NCI-H1694 (cell line): ENCODE measurements at regions not wholly inside any gene's neighbourhood (a gene's known extent, or its start where the extent isn't known, plus 50 kb on each side); places are given as distances from the start of the nearest gene placed in this dataset.

Experiments
- DNase-seq: peaks from one replicate; lab custom pipeline; 2025; lab: John Stamatoyannopoulos, UW

DNA sequence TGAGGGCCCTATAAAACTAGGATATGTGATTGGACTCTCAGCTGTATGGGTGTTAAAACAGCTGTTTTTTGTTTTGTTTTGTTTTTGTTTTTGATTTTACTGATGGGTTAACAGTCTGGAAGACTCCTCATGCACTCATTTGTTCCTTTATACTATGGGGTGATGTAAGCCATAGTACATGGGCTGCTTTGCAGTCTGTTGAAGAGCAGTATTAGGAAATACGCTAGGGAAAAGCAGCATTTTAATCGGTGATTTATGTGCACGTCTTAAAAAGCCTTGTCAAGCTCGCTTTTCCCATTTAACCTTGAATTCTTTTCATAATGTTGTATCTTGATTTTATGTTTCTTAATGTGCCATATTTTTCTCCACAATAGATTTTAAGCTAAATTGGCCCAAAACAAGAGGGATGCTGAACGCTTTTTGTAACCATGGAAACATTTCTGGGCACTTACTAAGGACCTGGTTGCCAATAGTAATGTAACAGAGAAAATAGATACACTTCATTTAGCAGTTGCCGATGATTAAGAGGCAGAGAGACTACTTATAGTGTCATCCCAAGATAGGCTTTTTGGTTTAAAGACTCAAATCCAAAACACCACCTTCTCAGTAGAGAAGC is 244.0 kb downstream of the SNAPC1 start:
- no peak for DNase-seq

DNA sequence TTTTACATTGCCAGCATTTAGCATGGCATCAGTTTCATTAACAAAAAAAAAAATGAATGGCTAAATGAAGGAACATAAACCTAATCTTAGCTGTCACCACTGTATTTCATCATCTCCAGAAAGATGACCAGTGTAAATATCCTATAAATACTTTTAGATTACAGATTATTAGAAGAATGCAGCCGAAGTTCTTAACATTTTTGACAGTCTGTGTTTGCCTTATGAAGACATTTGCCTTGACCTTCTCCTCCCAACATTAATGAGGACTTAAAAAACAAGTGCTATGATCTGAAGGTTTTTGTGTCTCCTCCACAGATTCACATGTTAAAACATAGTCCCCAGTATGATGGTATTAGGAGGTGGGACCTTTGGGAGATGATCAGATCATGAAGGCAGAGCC is 253.0 kb downstream of the SNAPC1 start:
- DNase-seq = no peak

DNA sequence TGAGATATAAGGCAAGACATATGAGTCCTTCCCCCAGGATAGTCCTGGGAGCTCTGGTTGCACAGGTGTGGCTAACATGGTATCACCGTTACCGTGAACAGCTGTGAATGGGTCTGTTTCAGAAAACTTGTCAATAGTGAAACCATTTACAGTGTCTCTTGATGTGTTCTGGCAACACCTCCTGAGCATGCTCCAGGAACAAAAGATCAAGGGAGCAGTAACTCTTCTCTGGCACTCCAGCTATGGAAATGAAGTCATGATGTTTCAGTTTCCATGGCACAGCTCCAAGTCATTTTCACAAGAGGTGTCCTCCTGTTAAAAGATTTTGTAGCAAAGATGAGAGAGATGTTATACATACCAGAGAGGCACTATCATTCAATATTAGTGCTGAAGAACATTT is 253.7 kb downstream of the SNAPC1 start:
- DNase-seq = no peak

DNA sequence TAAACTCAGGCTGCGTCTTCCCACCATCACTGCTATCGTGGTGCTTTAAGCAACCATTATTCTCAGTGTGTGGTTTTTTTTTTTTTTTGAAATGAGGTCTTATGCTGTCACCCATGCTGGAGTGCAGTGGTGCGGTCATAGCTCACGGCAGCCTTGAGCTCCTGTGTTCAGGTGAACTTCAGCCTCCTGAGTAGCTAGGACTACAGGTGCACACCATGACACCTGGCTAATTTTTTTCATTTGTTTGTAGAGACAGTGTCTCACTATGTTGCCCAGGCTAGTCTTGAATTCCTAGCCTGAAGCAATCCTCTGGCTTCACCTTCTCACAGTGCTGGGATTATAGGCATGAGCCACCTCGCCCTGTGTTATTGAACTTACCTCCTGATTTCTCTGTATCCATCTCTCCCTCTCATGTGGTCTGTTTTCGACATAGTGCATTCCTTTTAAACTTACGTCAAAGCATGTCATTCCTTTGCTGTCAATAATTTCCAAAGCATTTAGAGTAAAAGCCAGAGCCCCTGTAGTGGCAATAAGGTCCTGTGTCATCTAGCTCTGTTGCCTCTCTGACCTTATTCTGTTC is 255.5 kb downstream of the SNAPC1 start:
- DNase-seq = no peak

DNA sequence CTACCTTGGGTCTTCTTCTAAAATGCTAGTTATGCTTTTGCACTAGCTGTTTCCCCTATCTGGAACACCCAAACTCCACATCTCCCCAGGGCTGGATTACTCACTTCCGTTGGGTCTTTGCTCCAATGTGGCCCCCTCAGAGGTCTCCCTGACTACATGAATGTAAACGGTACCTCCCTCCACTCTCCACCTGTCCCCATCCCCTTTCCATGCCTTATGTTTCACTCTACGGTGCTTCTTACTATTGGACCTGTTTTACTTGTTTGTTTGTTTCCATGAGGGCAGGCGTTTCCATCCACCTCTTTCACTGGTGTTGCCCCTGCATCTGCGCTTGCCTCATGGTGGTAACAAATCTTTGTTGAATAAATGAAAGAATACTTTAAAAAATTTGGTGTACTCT is 256.4 kb downstream of the SNAPC1 start:
- no peak for DNase-seq

DNA sequence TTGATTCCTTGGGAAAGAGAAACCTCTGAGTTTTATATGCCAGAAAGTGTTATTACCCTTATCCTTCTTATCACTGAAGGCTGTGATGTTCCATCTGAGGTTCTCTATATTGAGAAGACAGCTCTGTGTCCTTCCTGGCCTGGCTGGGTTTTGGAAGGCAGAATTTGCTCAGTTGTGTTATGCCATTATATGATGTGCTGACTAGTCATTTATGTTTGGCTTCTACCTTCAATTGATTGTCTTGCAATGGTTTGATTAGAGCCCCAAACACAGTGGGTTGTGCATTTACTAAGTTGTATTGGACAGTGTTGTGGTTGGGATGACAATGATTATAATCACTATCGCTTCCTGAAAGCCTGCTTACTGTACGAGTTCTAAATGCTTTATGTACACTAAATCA is 265.7 kb downstream of the SNAPC1 start:
- DNase-seq = no peak

DNA sequence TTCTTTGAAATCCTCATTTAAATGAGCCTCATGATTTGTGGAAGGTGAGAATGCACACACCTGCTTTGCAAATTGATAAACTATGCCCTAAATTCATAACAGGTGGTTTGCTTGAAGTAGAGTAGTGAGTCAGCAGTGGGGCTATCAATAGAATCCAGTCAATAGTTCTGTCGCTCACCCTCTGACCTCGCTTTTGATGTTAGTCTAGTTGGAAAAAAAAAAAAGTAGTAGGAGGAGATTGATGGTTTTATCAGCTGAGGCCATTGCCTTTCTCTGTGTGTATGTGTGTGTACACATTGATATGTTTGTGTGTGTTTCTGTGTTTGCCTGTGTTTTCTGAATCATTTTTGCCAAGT is 267.3 kb downstream of the SNAPC1 start:
- DNase-seq = no peak

DNA sequence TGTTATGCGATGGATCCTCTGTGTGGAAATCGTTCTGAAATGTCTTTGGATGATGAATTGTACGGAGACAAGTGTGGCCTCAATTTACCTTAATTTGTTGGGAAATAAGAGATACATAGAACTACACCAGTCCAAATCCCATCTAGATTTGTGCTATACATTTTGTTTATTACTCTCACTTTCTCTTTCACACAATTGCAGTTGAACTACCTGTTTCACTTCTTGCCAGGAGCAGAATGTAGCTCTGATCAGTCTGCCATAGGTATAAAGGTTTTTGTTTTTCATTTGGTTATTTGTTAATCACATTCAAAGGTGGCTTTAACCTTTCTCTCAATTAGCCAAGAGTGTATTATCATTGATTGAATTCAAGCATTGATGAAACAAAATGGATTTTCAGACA is 268.2 kb downstream of the SNAPC1 start:
- no peak for DNase-seq

DNA sequence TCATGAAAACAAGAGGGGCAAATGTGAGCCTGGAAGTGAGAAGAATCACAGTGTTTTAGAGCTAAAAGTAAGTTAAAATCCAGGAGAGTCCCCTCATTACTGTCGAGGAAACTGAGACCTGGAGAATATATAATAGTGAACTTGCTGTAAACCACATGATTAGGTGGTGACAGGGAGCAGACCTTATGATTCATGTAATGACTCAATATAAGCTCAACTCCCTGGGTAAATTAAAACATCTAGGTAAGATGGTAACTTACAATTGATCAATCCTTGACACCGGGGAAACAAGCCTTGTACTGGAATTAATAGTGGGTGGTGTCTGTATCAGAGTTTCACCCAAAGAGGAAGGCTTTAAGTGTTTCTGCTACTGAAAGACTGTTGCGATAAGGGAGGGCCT is 269.3 kb downstream of the SNAPC1 start:
- DNase-seq = no peak

DNA sequence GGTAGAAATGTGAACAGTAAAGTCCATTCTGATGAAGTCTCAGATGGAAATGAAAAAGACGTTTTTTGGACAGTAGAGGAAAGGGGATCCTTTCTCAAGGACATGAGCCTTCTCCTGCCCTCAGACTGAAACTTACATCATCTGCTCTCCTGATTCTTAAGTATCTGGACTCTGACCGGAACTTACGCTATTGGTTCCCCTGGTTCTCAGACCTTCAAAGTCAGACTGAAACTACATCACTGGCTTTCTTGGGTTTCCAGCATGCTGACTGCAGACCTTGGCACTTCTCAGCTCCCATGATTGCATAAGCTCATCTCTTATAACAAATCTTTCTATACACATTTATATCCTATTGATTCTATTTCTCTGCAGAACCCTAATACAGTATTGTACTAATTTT is 291.0 kb downstream of the SNAPC1 start:
- DNase-seq = no peak

DNA sequence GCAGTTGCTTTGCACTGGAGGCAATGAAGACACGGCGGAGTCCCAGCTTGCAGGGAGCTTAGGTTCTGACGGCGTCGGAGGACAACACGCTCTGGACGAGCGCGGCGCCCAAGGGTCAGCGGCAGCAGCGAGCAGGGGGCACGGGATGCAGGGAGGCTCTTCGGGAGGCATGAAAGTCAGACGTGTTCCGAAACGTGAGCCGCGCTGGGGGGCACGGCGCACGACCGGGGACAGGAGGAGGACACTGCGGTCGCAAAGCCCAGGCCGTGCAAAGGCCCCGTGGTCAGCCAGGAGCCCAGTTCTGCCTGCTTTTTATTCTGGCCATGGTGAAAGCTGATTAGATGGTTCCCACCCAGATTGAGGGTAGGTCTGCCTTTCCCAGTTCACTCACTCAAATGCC is 294.6 kb downstream of the SNAPC1 start:
- DNase-seq = no peak

DNA sequence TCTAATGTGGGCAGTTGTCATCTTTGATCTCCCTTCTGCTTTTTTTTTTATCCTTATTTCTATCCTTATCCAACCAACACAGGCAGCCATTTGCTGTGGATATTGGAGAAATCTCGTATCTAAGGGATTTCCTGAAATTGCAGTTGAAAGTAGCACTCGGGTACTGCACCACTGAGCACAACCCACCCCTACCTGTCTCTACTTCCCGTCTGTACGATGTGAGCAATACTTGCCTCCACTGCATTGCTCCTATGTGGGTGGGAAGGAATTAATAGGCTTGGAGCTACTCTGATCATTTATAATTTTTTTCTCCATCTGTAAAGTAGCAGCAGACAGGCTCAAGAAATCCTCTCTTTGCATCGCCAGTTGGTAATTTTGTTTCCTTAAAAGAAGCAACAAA is 300.4 kb downstream of the SNAPC1 start:
- no peak for DNase-seq

DNA sequence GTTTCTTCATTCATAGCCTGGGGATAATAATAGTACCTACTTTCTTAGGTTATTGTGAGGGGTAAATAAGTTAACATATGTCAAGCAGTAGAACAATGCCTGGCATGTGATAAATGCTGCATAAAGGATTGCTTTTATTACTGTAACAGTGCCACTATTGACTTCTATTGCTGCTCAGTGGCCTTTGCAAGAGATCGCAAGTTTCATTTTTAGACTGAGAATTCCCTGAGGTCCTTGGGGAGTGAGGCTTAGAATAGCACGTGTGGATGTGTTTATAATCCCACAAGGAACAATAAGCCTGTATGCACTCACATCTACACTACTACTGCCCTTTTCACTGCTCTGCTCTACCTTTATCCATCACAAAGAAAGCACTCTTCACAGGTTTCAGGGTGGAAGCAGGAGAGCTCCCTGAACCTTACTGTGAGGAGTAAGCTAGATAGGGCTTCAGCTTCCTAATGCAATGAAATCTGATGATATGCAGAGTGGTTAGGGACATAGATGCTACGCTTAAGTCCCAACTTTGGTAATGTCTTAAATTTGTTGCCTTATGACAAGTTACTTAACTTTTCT is 302.6 kb downstream of the SNAPC1 start:
- no peak for DNase-seq

DNA sequence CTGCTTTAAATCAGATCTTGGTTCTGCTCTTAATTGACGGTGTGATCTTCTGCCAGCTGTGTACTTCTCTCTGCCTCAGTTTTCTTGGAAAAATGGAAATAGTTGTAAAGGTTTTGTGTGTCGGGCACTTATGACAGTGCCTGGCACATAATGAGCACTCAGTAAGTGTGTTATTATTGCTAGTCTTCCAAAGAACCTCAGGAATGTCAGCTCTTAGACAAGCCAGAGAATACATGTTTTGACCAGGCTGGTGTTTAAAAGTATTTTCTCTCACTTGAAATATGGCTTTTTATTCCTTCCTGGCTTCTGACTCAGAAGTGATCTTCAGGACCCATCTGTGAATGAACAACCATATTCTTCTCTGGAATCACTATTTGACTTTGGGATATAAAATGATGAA is 304.1 kb downstream of the SNAPC1 start:
- no peak for DNase-seq

DNA sequence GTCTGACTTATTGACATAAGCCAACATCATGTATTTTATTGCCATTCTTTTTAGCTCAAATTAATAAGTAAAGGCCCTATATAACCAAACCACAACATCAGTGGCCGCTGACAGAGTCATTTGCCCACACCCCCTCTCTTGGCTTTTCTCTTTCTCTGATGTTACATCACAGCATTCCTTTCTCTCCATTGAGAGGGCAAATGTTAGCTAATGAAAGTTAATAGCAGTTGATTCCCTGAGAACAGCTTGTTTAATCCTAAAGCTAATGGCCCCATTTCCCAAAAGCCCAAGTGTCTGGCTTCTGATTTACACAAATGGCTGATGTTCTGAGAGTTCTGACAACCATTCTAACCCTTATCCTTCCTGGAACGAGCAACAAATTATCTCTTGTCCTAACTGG is 308.8 kb downstream of the SNAPC1 start:
- no peak for DNase-seq

DNA sequence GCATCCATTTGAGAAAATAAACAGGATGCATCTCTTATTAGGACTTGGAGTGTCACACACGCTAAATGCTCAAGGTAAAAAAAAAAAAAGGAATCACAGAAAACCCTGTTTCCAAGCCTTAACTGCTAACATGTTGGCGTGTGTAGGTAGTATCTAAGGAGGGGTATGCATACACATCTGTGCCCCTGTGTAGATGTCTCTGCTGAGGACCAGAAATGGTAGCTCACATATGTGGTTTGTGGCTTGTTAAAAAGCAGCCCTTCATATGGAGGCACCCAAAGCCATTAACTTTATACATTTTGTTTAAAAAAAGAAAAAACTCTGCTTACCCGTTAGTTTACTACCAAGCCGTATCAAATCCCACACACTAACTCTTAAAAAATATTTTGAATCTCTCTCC is 314.1 kb downstream of the SNAPC1 start:
- no peak for DNase-seq

DNA sequence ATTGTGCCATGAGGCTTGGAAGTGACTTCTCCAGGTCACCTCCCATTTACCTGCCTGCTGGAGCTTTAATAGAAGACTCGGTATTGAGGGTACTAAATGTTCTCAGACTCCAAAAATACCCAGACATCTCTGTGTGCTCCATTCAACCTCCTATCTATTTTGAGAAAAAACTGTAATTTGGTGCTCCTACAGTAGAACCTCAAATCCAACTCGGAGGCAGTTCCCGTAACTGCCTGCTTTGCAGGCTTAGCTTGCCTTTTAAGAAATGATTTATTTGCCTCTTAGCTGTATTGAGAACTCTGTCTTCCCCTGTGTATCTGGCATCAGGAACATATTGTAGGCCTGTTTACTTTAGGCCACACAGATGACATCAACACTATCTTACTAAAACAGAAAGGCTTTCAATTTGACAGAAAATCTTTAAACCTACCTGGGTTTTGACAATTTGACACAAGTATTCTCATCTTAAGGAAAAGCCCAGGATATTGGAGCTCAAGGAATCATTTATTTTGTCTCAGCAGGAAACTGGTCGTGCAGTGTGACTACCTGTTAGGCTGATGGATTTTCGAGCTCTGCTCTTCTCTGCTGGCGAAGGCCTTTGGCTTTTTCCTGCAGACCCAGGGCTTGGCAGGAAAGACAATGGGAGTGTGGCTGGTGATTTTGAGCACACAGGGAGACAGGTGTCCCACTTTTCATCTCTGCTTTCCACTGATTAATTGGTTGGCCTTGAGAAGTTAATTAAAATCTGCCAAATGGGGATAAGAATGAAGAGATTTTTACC is 314.8 kb downstream of the SNAPC1 start:
- no peak for DNase-seq

DNA sequence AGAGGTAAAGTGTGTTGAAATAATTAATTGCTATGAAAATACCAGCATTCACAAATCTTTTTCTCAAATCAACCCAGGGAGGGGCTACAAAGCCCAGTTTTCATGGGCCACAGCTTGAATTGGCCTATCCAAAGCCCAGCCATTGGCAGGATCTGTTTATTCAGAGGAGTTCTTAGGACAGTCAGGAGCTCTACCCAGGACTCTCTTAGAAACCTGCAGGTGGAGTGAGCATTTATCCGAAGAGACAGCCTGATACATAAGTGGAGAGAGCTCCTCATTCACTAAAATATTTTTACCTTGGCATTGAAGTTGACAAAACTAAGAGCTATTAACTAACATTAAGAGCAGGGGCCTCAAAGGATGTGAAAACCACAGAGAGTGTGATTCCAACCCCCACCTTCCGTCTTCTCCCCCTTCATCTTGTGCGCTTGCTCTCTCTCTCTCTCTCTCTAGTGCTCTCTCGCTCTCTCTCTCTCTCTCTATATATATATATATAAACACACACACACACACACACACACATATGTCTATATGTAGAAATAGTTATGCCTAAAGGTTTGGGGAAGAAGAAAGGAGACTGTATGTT is 315.5 kb downstream of the SNAPC1 start:
- no peak for DNase-seq

DNA sequence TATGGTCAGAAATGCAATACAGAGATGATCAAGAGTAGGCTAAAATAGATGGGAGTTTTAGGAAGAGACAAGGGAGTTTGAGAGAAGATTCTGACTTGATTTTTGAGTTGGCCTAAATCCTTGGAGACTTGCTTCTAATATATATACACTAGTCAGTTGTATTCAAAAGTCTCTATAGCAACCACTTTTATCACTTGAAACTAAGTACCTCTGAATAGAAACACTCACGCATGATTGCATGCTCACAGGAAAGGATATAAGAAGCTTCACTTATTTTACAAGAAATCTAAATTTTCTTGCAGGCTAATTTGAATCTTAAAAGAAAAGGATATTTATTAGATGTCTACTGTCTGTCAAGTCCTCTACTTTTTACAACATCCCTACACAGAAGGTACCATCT is 316.8 kb downstream of the SNAPC1 start:
- DNase-seq = no peak

DNA sequence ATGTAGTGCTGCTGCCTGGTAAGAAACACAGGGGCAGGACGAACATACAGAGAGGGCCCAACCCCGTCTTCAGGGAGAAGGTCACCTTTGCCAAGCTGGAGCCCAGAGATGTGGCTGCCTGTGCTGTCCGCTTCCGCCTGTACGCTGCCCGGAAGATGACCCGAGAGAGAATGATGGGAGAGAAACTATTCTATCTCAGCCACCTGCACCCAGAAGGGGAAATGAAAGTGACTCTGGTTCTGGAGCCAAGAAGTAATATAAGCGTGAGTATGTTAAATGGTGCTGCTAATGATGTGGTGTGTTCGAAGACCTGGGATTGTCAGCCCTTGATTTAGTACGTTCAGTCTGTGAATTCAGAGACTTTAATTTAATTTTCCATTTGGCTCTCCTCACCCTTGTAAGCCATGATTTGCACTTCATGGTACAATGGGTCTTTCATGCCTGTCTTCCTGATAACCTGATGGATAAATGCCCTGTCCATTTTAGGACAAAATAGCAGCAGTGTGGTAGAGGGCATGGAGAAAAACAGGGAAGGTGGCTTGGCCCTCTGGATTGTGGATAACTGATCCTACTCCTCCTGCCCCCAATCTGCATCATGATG is 318.9 kb downstream of the SNAPC1 start:
- no peak for DNase-seq

DNA sequence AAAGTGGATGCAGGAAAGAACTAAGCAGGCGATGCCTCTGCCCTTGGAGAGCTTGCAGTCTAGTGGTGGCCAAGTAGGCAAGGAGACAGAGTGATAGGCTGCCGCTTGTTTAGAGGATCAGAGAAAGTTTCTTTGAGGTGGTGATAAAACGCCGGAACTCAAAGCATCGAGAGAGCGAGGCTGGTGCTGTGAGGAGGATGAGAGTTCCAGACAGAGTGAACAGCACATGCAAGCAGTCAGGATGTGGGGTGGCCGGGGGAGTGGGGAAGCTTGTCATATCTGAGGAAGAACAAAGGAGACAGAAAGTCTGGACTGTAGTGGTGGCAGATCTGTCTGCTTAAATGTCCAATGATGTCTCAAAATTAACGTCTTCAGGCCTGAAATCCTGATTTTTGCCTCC is 319.7 kb downstream of the SNAPC1 start:
- no peak for DNase-seq

DNA sequence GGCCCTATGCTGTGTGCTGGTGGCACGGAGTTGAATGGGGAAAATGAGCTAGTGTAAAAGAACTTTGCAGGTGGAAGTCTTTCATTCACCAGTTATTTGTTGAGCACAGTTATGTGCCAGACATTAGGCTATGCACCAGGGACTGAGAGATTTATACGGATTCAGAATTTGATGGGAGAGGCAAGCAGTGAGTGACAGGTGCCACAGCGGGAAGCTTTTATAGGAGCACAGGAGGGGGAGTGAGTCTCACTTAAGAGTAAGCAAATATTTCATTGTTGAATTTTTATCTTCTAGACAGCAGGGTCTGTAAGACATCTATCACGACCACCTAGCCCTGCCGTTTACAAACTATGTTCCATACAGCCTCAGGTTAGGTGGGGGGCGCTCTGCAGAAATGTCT is 320.6 kb downstream of the SNAPC1 start:
- no peak for DNase-seq

DNA sequence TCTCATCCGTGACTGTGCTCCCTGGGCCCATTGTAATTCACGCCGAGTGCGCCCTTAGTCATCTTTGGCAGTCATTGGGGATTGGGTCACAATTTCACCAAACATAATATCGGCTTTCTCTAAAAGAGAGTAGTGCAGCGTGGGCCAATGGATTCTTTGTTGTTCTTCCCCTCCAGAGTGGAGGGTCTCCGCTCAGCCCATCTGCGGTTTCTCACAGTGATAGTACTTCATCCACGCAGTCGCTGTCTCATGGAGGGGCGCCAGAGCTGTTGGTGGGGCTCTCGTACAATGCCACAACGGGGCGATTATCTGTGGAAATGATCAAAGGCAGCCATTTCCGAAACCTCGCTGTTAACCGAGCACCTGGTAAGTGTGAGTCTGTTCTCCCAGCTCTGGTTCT is 321.8 kb downstream of the SNAPC1 start:
- DNase-seq = no peak
